GM12891 (cell line): ENCODE measurements at regions not wholly inside any gene's neighbourhood (a gene's known extent, or its start where the extent isn't known, plus 50 kb on each side); places are given as distances from the start of the nearest gene placed in this dataset.

ENCODE experiments used
- PAX5 ChIP-seq: IDR thresholded peaks from 2 replicates; pipeline ENCODE4 v1.6.1; 2011; ENCODE audit warnings: low read length, moderate library complexity, mild to moderate bottlenecking; ENCODE audit not compliant: insufficient read depth, severe bottlenecking
- POLR2A ChIP-seq: IDR thresholded peaks from 2 replicates; pipeline ENCODE4 v1.6.1; 2011; ENCODE audit warnings: low read depth, low read length, control low read depth
- POLR2AphosphoS5 ChIP-seq: IDR thresholded peaks from 2 replicates; pipeline ENCODE4 v1.6.1; 2011; ENCODE audit warnings: low read depth, low read length, control low read depth
- POU2F2 ChIP-seq: IDR thresholded peaks from 2 replicates; pipeline ENCODE4 v1.6.1; 2011; ENCODE audit warnings: low read depth, mild to moderate bottlenecking, control low read depth, low read length, moderate library complexity
- SPI1 ChIP-seq: IDR thresholded peaks from 2 replicates; pipeline ENCODE4 v1.6.1; 2011; ENCODE audit warnings: low read depth, low read length, control low read depth
- TAF1 ChIP-seq: IDR thresholded peaks from 2 replicates; pipeline ENCODE4 v1.6.1; 2011; ENCODE audit warnings: low read depth, low read length, control low read depth

- TF ChIP-seq POLR2A (no peak), POLR2AphosphoS5 (no peak), SPI1 (no peak), POU2F2 (peak; percentile 72), TAF1 (no peak), PAX5 (no peak)
Observed at GRCh38 chr6:56890683-56891429, 64.1 kb upstream of the BEND6 start.
